ENCODE measurements at regions not wholly inside any gene's neighbourhood (a gene's known extent, or its start where the extent isn't known, plus 50 kb on each side); places are given as distances from the start of the nearest gene placed in this dataset.
"Not testable (repeated sequence)": the region's sequence is repeated elsewhere in the genome, so short reads cannot be mapped to it uniquely, and the experiment has no call there.

- Histone ChIP-seq H3K27me3 (ENCODE audit: insufficient read depth, low read length) (no peaks in the 10 kb centered on the region), H2BK5ac (ENCODE audit: insufficient read length, low read length) (no peak overlapping the region), H3K9ac (ENCODE audit: extremely low read depth, insufficient read length, low read length) (no peak overlapping the region), H2AFZ (ENCODE audit: low read length) (no peak overlapping the region), H4K20me1 (ENCODE audit: control insufficient read depth, insufficient read depth, insufficient read length) (no peaks in the 10 kb centered on the region), H3K4me2 (ENCODE audit: insufficient read depth, insufficient read length, low read length) (no peak overlapping the region), H3K14ac (ENCODE audit: insufficient read depth, low read length) (no peak overlapping the region), H3K27ac (ENCODE audit: insufficient read length, low read depth, low read length) (no peak overlapping the region), H2BK120ac (ENCODE audit: low read depth, low read length, poor library complexity, severe bottlenecking) (no peak overlapping the region), H2BK15ac (ENCODE audit: low read depth, low read length) (no peak overlapping the region), H3K18ac (ENCODE audit: insufficient read length, low read depth, low read length) (no peak overlapping the region), H4K91ac (ENCODE audit: insufficient read length, low read depth, low read length) (no peak overlapping the region), H3K23ac (ENCODE audit: insufficient read length, low read depth, low read length) (no peak overlapping the region), H2BK12ac (ENCODE audit: insufficient read length, low read depth, low read length) (no peak overlapping the region), H2BK20ac (ENCODE audit: low read depth, low read length, poor library complexity, severe bottlenecking) (no peak overlapping the region), H3K4me1 (ENCODE audit: insufficient read depth, low read length) (no peaks in the 10 kb centered on the region), H4K5ac (ENCODE audit: insufficient read length, low read depth, low read length) (no peak overlapping the region), H2AK5ac (ENCODE audit: insufficient read length, low read length) (no peak overlapping the region), H3K4ac (ENCODE audit: low read depth, low read length) (no peak overlapping the region), H3K23me2 (ENCODE audit: insufficient read length, low read depth, low read length, poor library complexity, severe bottlenecking) (no peaks in the 10 kb centered on the region), H3T11ph (ENCODE audit: low read length) (no peak overlapping the region), H4K8ac (replicated peaks; ENCODE audit: insufficient read length, low read depth, low read length) (no peak overlapping the region), H3K9me3 (ENCODE audit: control insufficient read depth, low read depth, low read length) (no peaks in the 10 kb centered on the region), H3K79me2 (ENCODE audit: insufficient read depth, low read length) (no peaks in the 10 kb centered on the region), H3K79me1 (ENCODE audit: insufficient read depth, low read depth, low read length, poor library complexity, severe bottlenecking) (no peaks in the 10 kb centered on the region), H3K56ac (ENCODE audit: insufficient read length, low read depth, low read length) (no peak overlapping the region)
- no peak for DNase-seq
- no peaks in the 10 kb centered on the region; the same call in 1 of the 2 replicates for H3K27me3 Mint-ChIP-seq (ENCODE audit: low read depth)
- H3K36me3 Mint-ChIP-seq (ENCODE audit: insufficient read depth in 1 of 3, low read depth in 3 of 3), result peaks cover 0 to 11% (median 0%) of the 10 kb centered on the region in 3 experiments; a peak in 4 of 7 replicates
- no peak for TF ChIP-seq CTCF (conservative IDR thresholded peaks at IDR 0.05)
- peaks cover 6 to 7% of the 10 kb centered on the region in 2 experiments for H3K4me1 Mint-ChIP-seq
- H3K9me3 Mint-ChIP-seq, result peaks cover 4 to 6% of the 10 kb centered on the region in 2 experiments; a peak in 2 of 5 replicates
- H3K4me3 Mint-ChIP-seq, result no peak overlapping the region
- H3K27ac Mint-ChIP-seq, result no peak overlapping the region
- WGBS (ENCODE audit: extremely low coverage, insufficient read length, low lambda C conversion rate), result no CpG with 5 or more reads among the region's 6 CpGs
Observed at GRCh38 chr3:20622304-20622703, 436.3 kb upstream of the SGO1 start.

GRCh38 chr3:20618621-20619020 is 432.6 kb upstream of the SGO1 start:
- not testable (repeated sequence) for H3K4me1 ChIP-seq (ENCODE audit: insufficient read depth, low read length); H3K56ac ChIP-seq (ENCODE audit: insufficient read length, low read depth, low read length); H3K4me3 Mint-ChIP-seq; H2BK20ac ChIP-seq (ENCODE audit: low read depth, low read length, poor library complexity, severe bottlenecking); H4K8ac ChIP-seq (replicated peaks; ENCODE audit: insufficient read length, low read depth, low read length); H3K23me2 ChIP-seq (ENCODE audit: insufficient read length, low read depth, low read length, poor library complexity, severe bottlenecking); H3K79me2 ChIP-seq (ENCODE audit: insufficient read depth, low read length); H3K23ac ChIP-seq (ENCODE audit: insufficient read length, low read depth, low read length); H3K4ac ChIP-seq (ENCODE audit: low read depth, low read length); H3T11ph ChIP-seq (ENCODE audit: low read length); H2BK5ac ChIP-seq (ENCODE audit: insufficient read length, low read length); H2BK120ac ChIP-seq (ENCODE audit: low read depth, low read length, poor library complexity, severe bottlenecking); H3K9me3 ChIP-seq (ENCODE audit: control insufficient read depth, low read depth, low read length); H3K27ac ChIP-seq (ENCODE audit: insufficient read length, low read depth, low read length); H3K27me3 Mint-ChIP-seq (ENCODE audit: low read depth); H2AFZ ChIP-seq (ENCODE audit: low read length); H2BK15ac ChIP-seq (ENCODE audit: low read depth, low read length); H3K14ac ChIP-seq (ENCODE audit: insufficient read depth, low read length); H3K4me2 ChIP-seq (ENCODE audit: insufficient read depth, insufficient read length, low read length); DNase-seq; H4K5ac ChIP-seq (ENCODE audit: insufficient read length, low read depth, low read length); H4K20me1 ChIP-seq (ENCODE audit: control insufficient read depth, insufficient read depth, insufficient read length); H3K9ac ChIP-seq (ENCODE audit: extremely low read depth, insufficient read length, low read length); H3K27me3 ChIP-seq (ENCODE audit: insufficient read depth, low read length); H2AK5ac ChIP-seq (ENCODE audit: insufficient read length, low read length); H3K18ac ChIP-seq (ENCODE audit: insufficient read length, low read depth, low read length); H3K4me1 Mint-ChIP-seq; H4K91ac ChIP-seq (ENCODE audit: insufficient read length, low read depth, low read length); H2BK12ac ChIP-seq (ENCODE audit: insufficient read length, low read depth, low read length); H3K79me1 ChIP-seq (ENCODE audit: insufficient read depth, low read depth, low read length, poor library complexity, severe bottlenecking)
- peaks cover 7 to 29% (median 18%) of the 10 kb centered on the region in 3 experiments; a peak in 6 of 7 replicates for H3K36me3 Mint-ChIP-seq (ENCODE audit: insufficient read depth in 1 of 3, low read depth in 3 of 3)
- peak overlapping the region in 1 of 3 experiments; percentile 44; a peak in 1 of 7 replicates for H3K27ac Mint-ChIP-seq
- H3K9me3 Mint-ChIP-seq, result peaks cover 27% of the 10 kb centered on the region in 2 experiments
- WGBS (ENCODE audit: extremely low coverage, insufficient read length, low lambda C conversion rate), result no CpG with 5 or more reads among the region's 3 CpGs

All from H9 (cell line).